ENCODE measurements at regions not wholly inside any gene's neighbourhood (a gene's known extent, or its start where the extent isn't known, plus 50 kb on each side); places are given as distances from the start of the nearest gene placed in this dataset.
A peak's percentile ranks its signal among the peaks of the same experiment; 100 is the strongest.
"Not testable (repeated sequence)": the region's sequence is repeated elsewhere in the genome, so short reads cannot be mapped to it uniquely, and the experiment has no call there.

GRCh38 chr4:155442267-155443105 is 65.7 kb upstream of the MAP9 start:
- peak in 12 of 14 donors; percentile 9 to 71 (median 44) for DNase-seq

GRCh38 chr4:155441475-155441874 is 64.7 kb upstream of the MAP9 start:
- DNase-seq: no peak

GRCh38 chr4:155439760-155440159 is 63.0 kb upstream of the MAP9 start:
- DNase-seq: not testable (repeated sequence)

GRCh38 chr4:155434904-155435303 is 58.1 kb upstream of the MAP9 start:
- no peak for DNase-seq

GRCh38 chr4:155434366-155434765 is 57.6 kb upstream of the MAP9 start:
- DNase-seq: no peak

GRCh38 chr4:155433636-155434360 is 57.0 kb upstream of the MAP9 start:
- DNase-seq: no peak

GRCh38 chr4:155430895-155431795 is 54.4 kb upstream of the MAP9 start:
- no peak for DNase-seq

- no peak for DNase-seq
Measured at GRCh38 chr4:155428128-155428527, 51.4 kb upstream of the MAP9 start.

- no peak for DNase-seq
Measured at GRCh38 chr4:155426953-155427352, 50.2 kb upstream of the MAP9 start.
